ACHN (cell line): ENCODE measurements at regions not wholly inside any gene's neighbourhood (a gene's known extent, or its start where the extent isn't known, plus 50 kb on each side); places are given as distances from the start of the nearest gene placed in this dataset.
"Not testable (repeated sequence)": the region's sequence is repeated elsewhere in the genome, so short reads cannot be mapped to it uniquely, and the experiment has no call there.

Source experiments
- DNase-seq: peaks from one replicate; pipeline ENCODE4 v3.0.0-alpha.2; 2015
- in situ Hi-C: cut with HindIII; loops from 2 replicates; pipeline ENCODE4 v1.10.0; 2017; ENCODE audit warnings: low sequenced_read_pairs, low pct_ligation_motif_present, low pct_unique_long_range_greater_than_20kb

- in situ Hi-C loops = no loop called here
- no peak for DNase-seq
Observed at GRCh38 chr16:48965386-48965785, 316.3 kb downstream of the CBLN1 start.

- peak; percentile 97 for DNase-seq
Observed at GRCh38 chr16:48963901-48964615, 317.6 kb downstream of the CBLN1 start.

GRCh38 chr16:48963306-48963705 lies 318.3 kb downstream of the CBLN1 start:
- peak; percentile 86 for DNase-seq
- in situ Hi-C loops = no loop called here

More at GRCh38 chr16:48963901-48964615, 317.6 kb downstream of the CBLN1 start:
- in situ Hi-C loops = no loop called here

- in situ Hi-C loops = no loop called here
- DNase-seq = no peak
Observed at GRCh38 chr16:48961546-48961945, 320.1 kb downstream of the CBLN1 start.

- in situ Hi-C loops = no loop called here
- DNase-seq = no peak
Observed at GRCh38 chr16:48960830-48961229, 320.8 kb downstream of the CBLN1 start.

- in situ Hi-C loops = no loop called here
- no peak for DNase-seq
Observed at GRCh38 chr16:48959747-48960146, 321.9 kb downstream of the CBLN1 start.

GRCh38 chr16:48959204-48959603 lies 322.4 kb downstream of the CBLN1 start:
- DNase-seq = no peak
- in situ Hi-C loops = no loop called here

- in situ Hi-C loops = no loop called here
- DNase-seq = no peak
Observed at GRCh38 chr16:48958681-48959080, 323.0 kb downstream of the CBLN1 start.

- in situ Hi-C loops = no loop called here
- no peak for DNase-seq
Observed at GRCh38 chr16:48956620-48957019, 325.0 kb downstream of the CBLN1 start.

GRCh38 chr16:48955837-48956236 lies 325.8 kb downstream of the CBLN1 start:
- no peak for DNase-seq
- in situ Hi-C loops = no loop called here

- in situ Hi-C loops, DNase-seq: not testable (repeated sequence)
Observed at GRCh38 chr16:48951621-48952125, 330.0 kb downstream of the CBLN1 start.

- in situ Hi-C loops = no loop called here
- no peak for DNase-seq
Observed at GRCh38 chr16:48950184-48950583, 331.5 kb downstream of the CBLN1 start.

- peak; percentile 23 for DNase-seq
- in situ Hi-C loops = no loop called here
Observed at GRCh38 chr16:48949636-48950035, 332.0 kb downstream of the CBLN1 start.

GRCh38 chr16:48948911-48949310 lies 332.7 kb downstream of the CBLN1 start:
- in situ Hi-C loops = no loop called here

GRCh38 chr16:48947371-48947713 lies 334.3 kb downstream of the CBLN1 start:
- no peak for DNase-seq
- in situ Hi-C loops = no loop called here

More at GRCh38 chr16:48948911-48949310, 332.7 kb downstream of the CBLN1 start:
- DNase-seq = no peak

GRCh38 chr16:48946686-48947370 lies 334.8 kb downstream of the CBLN1 start:
- DNase-seq = no peak
- in situ Hi-C loops = no loop called here

GRCh38 chr16:48942996-48943395 lies 333.0 kb upstream of the N4BP1 start:
- in situ Hi-C loops = no loop called here
- no peak for DNase-seq

- in situ Hi-C loops = no loop called here
- no peak for DNase-seq
Observed at GRCh38 chr16:48936811-48937210, 326.8 kb upstream of the N4BP1 start.

- in situ Hi-C loops = no loop called here
- DNase-seq = no peak
Observed at GRCh38 chr16:48932216-48932855, 322.4 kb upstream of the N4BP1 start.
